OCI-LY3 (cell line): ENCODE measurements at regions not wholly inside any gene's neighbourhood (a gene's known extent, or its start where the extent isn't known, plus 50 kb on each side); places are given as distances from the start of the nearest gene placed in this dataset.

ENCODE experiments used
- EZH2phosphoT487 ChIP-seq: fragments of 200-600 bp; shearing (Covaris generic); IDR thresholded peaks from 2 replicates; pipeline ENCODE4 v1.6.1; 2018; ENCODE audit warnings: antibody characterized with exemption, mixed run types, low read depth
- TF ChIP-seq, protein P1 (sequence below): fragments of 200-600, 300-600 bp; sonication (generic); IDR thresholded peaks from 2 replicates; pipeline ENCODE4 v1.5.1; 2014; ENCODE audit warnings: antibody characterized with exemption, low read length, low read depth

GRCh38 chr2:145849466-145849865 is 1329.5 kb upstream of the ZEB2 start:
- TF ChIP-seq, protein P1, sequence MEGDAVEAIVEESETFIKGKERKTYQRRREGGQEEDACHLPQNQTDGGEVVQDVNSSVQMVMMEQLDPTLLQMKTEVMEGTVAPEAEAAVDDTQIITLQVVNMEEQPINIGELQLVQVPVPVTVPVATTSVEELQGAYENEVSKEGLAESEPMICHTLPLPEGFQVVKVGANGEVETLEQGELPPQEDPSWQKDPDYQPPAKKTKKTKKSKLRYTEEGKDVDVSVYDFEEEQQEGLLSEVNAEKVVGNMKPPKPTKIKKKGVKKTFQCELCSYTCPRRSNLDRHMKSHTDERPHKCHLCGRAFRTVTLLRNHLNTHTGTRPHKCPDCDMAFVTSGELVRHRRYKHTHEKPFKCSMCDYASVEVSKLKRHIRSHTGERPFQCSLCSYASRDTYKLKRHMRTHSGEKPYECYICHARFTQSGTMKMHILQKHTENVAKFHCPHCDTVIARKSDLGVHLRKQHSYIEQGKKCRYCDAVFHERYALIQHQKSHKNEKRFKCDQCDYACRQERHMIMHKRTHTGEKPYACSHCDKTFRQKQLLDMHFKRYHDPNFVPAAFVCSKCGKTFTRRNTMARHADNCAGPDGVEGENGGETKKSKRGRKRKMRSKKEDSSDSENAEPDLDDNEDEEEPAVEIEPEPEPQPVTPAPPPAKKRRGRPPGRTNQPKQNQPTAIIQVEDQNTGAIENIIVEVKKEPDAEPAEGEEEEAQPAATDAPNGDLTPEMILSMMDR = no peak
- TF ChIP-seq EZH2phosphoT487 = no peak
